ENCODE measurements at regions not wholly inside any gene's neighbourhood (a gene's known extent, or its start where the extent isn't known, plus 50 kb on each side); places are given as distances from the start of the nearest gene placed in this dataset.

DNA sequence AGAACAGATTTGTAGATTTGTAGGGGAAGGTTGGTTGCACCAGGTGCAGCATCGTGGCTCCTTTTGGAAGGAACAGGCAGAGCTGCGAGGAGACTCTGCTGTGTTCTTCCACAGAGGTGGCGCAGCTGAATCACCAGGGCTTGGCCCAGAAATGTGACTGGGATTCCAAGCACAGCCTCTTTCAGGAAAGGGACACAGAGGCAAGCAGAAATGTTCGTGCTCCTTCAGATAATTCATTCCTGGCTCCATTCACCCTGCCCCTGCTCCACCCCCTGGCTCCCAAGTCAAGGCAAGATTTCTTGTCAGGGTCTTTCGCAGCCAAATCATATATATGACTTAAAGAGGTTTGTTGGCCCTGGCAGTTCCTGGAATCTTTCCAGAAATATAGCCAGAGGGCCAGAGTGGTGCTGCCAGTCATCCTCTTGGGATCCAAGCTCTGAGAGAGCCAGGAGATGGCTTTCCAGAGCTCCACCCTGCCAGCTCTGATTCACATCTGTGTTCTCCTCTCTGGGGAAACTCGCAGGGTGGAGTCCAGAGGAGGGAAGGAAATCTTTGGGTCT is 203.9 kb upstream of the TANK start:
- no peak for DNase-seq
- Histone ChIP-seq H3K27ac (peak overlapping the region in 4 of 8 donors; percentile 16 to 62 (median 60)), H3K27me3 (replicated peaks in 1 of 7) (no peaks in the 10 kb centered on the region), H3K9me3 (no peaks in the 10 kb centered on the region), H3K36me3 (no peaks in the 10 kb centered on the region), H3K4me1 (peaks cover 0 to 20% (median 4%) of the 10 kb centered on the region in 6 donors), H3K4me3 (no peak overlapping the region)
- 71 to 81% (median 77%) methylated on average over 6 of the region's 6 CpGs for WGBS, 5 donors
- intact Hi-C loops (cut with DNase I; ENCODE audit: low total_unique reads), result no loop called here
- TF ChIP-seq POLR2AphosphoS5 (IDR thresholded peaks at IDR 0.05) (no peak), POLR2A (IDR thresholded peaks at IDR 0.05) (no peak), CTCF (IDR thresholded peaks at IDR 0.05 in 8 of 11, conservative IDR thresholded peaks at IDR 0.05 in 3 of 11) (no peak)

DNA sequence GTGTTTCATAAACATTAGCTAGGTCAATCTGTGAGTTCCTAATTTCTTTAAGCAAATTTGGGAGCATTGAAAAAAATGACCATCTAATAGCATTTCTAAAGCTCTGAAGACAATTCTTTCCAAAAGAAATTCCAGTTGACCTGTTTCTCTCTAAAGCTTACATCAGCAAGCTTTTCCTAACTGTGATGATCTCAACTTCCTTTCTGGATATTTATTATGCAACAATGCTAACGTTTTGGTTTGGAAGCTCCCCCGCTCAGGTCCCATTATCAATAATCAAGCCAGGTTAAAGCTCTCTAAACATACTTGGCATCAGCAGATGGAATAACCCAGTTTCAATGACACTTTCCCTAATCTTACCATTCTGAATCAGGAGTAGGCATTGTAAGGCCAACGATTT is 196.3 kb upstream of the TANK start:
- no peaks in the 10 kb centered on the region for H3K27me3 ChIP-seq (replicated peaks in 1 of 7)
- intact Hi-C loops (cut with DNase I; ENCODE audit: low total_unique reads), result no loop called here
- peaks cover 0 to 8% (median 0%) of the 10 kb centered on the region in 6 donors for H3K4me1 ChIP-seq
- no peaks in the 10 kb centered on the region for H3K9me3 ChIP-seq
- no peak overlapping the region for H3K27ac ChIP-seq
- no peaks in the 10 kb centered on the region for H3K36me3 ChIP-seq
- no peak overlapping the region for H3K4me3 ChIP-seq
- no peak for DNase-seq
- 50 to 68% (median 57%) methylated on average over 3 of the region's 3 CpGs for WGBS, 5 donors
- TF ChIP-seq CTCF (IDR thresholded peaks at IDR 0.05 in 8 of 11, conservative IDR thresholded peaks at IDR 0.05 in 3 of 11), result no peak
- TF ChIP-seq POLR2A (IDR thresholded peaks at IDR 0.05), result no peak
- TF ChIP-seq POLR2AphosphoS5 (IDR thresholded peaks at IDR 0.05), result no peak

DNA sequence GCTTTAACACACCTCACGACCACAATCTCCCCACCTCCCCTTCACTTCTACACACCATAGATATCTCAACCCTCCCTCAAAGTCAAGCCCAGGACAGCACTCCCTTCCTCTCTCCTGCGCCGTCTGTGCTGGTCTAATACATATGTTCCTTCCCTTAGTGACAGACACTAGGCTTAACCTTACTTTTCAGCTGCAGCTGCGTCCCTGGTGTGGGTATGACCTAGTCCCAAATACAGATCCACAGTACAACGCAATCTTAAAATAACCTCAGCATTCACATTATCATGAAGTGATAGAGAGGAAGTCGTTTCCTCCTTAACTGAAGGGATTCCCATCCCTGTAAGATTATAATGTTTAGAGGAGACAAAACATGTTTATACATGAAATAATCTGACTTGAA is 192.7 kb upstream of the TANK start:
- Histone ChIP-seq H3K4me1 (peaks cover 0 to 15% (median 2%) of the 10 kb centered on the region in 6 donors), H3K4me3 (no peak overlapping the region), H3K36me3 (no peaks in the 10 kb centered on the region), H3K9me3 (no peaks in the 10 kb centered on the region), H3K27me3 (replicated peaks in 1 of 7) (no peaks in the 10 kb centered on the region), H3K27ac (peak overlapping the region in 2 of 8 donors; percentile 6 to 23)
- DNase-seq, result no peak
- 49 to 65% (median 56%) methylated on average over 6 of the region's 6 CpGs for WGBS, 5 donors
- intact Hi-C loops (cut with DNase I; ENCODE audit: low total_unique reads), result no loop called here
- TF ChIP-seq POLR2AphosphoS5 (IDR thresholded peaks at IDR 0.05) (no peak), POLR2A (IDR thresholded peaks at IDR 0.05) (no peak), CTCF (IDR thresholded peaks at IDR 0.05 in 8 of 11, conservative IDR thresholded peaks at IDR 0.05 in 3 of 11) (no peak)

DNA sequence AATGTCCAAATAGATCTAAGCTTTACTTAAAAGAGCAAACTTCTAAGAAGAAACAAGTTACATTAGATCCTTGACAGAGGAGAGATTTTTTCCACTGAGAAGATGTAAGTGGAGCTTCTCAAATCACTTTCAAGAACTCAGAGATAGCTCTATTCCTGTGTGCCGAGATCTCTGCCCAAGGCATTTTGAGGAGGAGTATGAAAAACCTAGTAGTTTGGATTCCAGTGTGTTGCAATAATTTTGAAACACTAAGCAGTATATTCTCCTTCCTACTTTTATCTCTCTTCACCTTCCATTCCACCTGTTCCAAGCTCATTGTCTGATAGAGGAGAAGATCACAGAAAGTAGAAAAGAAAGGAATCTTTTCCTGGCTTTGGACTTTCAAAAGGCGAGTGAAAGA is 192.0 kb upstream of the TANK start:
- DNase-seq, result no peak
- H3K27me3 ChIP-seq (replicated peaks in 1 of 7), result no peaks in the 10 kb centered on the region
- no peaks in the 10 kb centered on the region for H3K9me3 ChIP-seq
- WGBS, 5 donors, result 41 to 79% (median 46%) methylated on average over 2 of the region's 2 CpGs
- intact Hi-C loops (cut with DNase I; ENCODE audit: low total_unique reads), result no loop called here
- TF ChIP-seq POLR2A (IDR thresholded peaks at IDR 0.05) (no peak), POLR2AphosphoS5 (IDR thresholded peaks at IDR 0.05) (no peak), CTCF (IDR thresholded peaks at IDR 0.05 in 8 of 11, conservative IDR thresholded peaks at IDR 0.05 in 3 of 11) (no peak)
- H3K27ac ChIP-seq, result peak overlapping the region in 2 of 8 donors; percentile 6 to 23
- no peak overlapping the region for H3K4me3 ChIP-seq
- H3K36me3 ChIP-seq, result no peaks in the 10 kb centered on the region
- peaks cover 0 to 15% (median 2%) of the 10 kb centered on the region in 6 donors for H3K4me1 ChIP-seq
